H1 (cell line): ENCODE measurements at regions not wholly inside any gene's neighbourhood (a gene's known extent, or its start where the extent isn't known, plus 50 kb on each side); places are given as distances from the start of the nearest gene placed in this dataset.

Source experiments
- CTCF ChIA-PET: fragments of 300-600 bp; sonication (Branson Sonifier 250); formaldehyde crosslinking; loops from one replicate; lab custom pipeline; 2021; ENCODE audit not compliant: partially characterized antibody; lab: Charles Lee
- POLR2A ChIA-PET: fragments of 300-600 bp; sonication (Branson Sonifier 250); formaldehyde crosslinking; loops from one replicate; lab custom pipeline; 2021; ENCODE audit warnings: inconsistent platforms; ENCODE audit not compliant: partially characterized antibody; lab: Charles Lee
- DNase-seq, 2 experiments: peaks; one replicate each; pipeline versions ENCODE4 v3.0.0 to v3.0.0-alpha.2; 2010 to 2022; ENCODE audit warnings: low spot score in 2 of 2, low read depth in 1 of 2, mixed read lengths in 1 of 2
- FAIRE-seq: peaks from 2 replicates; lab custom pipeline; 2011; peaks lifted over from hg19 to GRCh38; lab: Jason Lieb, UNC
- H2AFZ ChIP-seq: 2 replicates; pipeline ENCODE4 v1.8.1; 2012; ENCODE audit warnings: low read length, inconsistent platforms
- H2AK5ac ChIP-seq: 2 replicates; pipeline ENCODE4 v1.6.1; 2013; ENCODE audit warnings: low read depth, low read length
- H2BK120ac ChIP-seq: replicated peaks from 2 replicates; pipeline ENCODE3; 2013; ENCODE audit warnings: low read depth, low read length, inconsistent platforms
- H2BK12ac ChIP-seq: 2 replicates; pipeline ENCODE4 v1.6.1; 2013; ENCODE audit warnings: low read depth, low read length
- H2BK15ac ChIP-seq: 2 replicates; pipeline ENCODE4 v1.6.1; 2013; ENCODE audit warnings: low read length
- H2BK20ac ChIP-seq: 2 replicates; pipeline ENCODE4 v1.6.1; 2013; ENCODE audit warnings: low read length
- H2BK5ac ChIP-seq: 2 replicates; pipeline ENCODE4 v1.6.1; 2013; ENCODE audit warnings: low read depth, low read length
- H3K14ac ChIP-seq: 2 replicates; pipeline ENCODE4 v1.6.1; 2013; ENCODE audit warnings: inconsistent platforms; ENCODE audit not compliant: insufficient read length
- H3K18ac ChIP-seq: 2 replicates; pipeline ENCODE4 v1.6.1; 2013; ENCODE audit warnings: low read length; ENCODE audit errors: extremely low read depth
- H3K23ac ChIP-seq: 2 replicates; pipeline ENCODE4 v1.6.1; 2013; ENCODE audit warnings: inconsistent platforms; ENCODE audit not compliant: insufficient read length
- H3K23me2 ChIP-seq: 2 replicates; pipeline ENCODE4 v1.6.1; 2013; ENCODE audit warnings: low read depth, low read length
- H3K27ac ChIP-seq: 2 replicates; pipeline ENCODE4 v1.6.1; 2011; ENCODE audit warnings: low read depth, low read length, inconsistent platforms
- H3K27me3 ChIP-seq, 4 experiments: replicated peaks in 1 of 4; 1 replicate in 1 of 4; 2 replicates in 3 of 4; pipeline versions ENCODE4 v1.6.1 to v1.8.1; 2011 to 2013; ENCODE audit warnings: low read length in 3 of 4, mild to moderate bottlenecking in 3 of 4, inconsistent platforms in 2 of 4, mixed read lengths in 2 of 4, moderate library complexity in 1 of 4; ENCODE audit not compliant: control insufficient read depth in 3 of 4, insufficient read depth in 3 of 4; ENCODE audit errors: extremely low read depth in 1 of 4
- H3K36me3 ChIP-seq, 4 experiments: 2 replicates each; pipeline versions ENCODE4 v1.6.1 to v1.8.1; 2011 to 2013; ENCODE audit warnings: mild to moderate bottlenecking in 4 of 4, low read length in 3 of 4, moderate library complexity in 2 of 4, control low read depth in 1 of 4, inconsistent platforms in 1 of 4; ENCODE audit not compliant: insufficient read depth in 4 of 4, control insufficient read depth in 2 of 4
- H3K4ac ChIP-seq: replicated peaks from 2 replicates; pipeline ENCODE3; 2013; ENCODE audit warnings: low read length, low read depth, mixed read lengths, inconsistent platforms; ENCODE audit not compliant: insufficient read length
- H3K4me1 ChIP-seq, 4 experiments: replicated peaks in 1 of 4; 1 replicate in 1 of 4; 2 replicates in 3 of 4; pipeline versions ENCODE4 v1.6.1 to v1.8.1; 2011 to 2013; ENCODE audit warnings: low read length in 3 of 4, inconsistent platforms in 2 of 4, mixed read lengths in 1 of 4; ENCODE audit not compliant: insufficient read depth in 4 of 4, control insufficient read depth in 3 of 4
- H3K4me2 ChIP-seq, 2 experiments: 2 replicates each; pipeline versions ENCODE4 v1.6.1 to v1.8.1; 2011 to 2013; ENCODE audit warnings: low read depth in 2 of 2, low read length in 2 of 2, control low read depth in 1 of 2, inconsistent platforms in 1 of 2, mild to moderate bottlenecking in 1 of 2; ENCODE audit not compliant: insufficient read depth in 1 of 2
- H3K4me3 ChIP-seq, 4 experiments: fragments of 200-600, 300-600 bp in 1 of 4; sonication (generic), shearing (Covaris generic), sonication (Bioruptor Twin) in 1 of 4; 2 replicates each; pipeline versions ENCODE4 v1.5.1 to v1.8.1; 2011 to 2016; ENCODE audit warnings: low read length in 4 of 4, low read depth in 3 of 4, control low read depth in 2 of 4, inconsistent platforms in 2 of 4, mild to moderate bottlenecking in 2 of 4, mixed read lengths in 1 of 4, moderate library complexity in 1 of 4; ENCODE audit not compliant: insufficient read depth in 2 of 4; ENCODE audit errors: extremely low read depth in 1 of 4
- H3K56ac ChIP-seq: replicated peaks from 2 replicates; pipeline ENCODE3; 2013; ENCODE audit warnings: low read depth, mild to moderate bottlenecking, mixed read lengths, low read length, inconsistent platforms; ENCODE audit not compliant: insufficient read length
- H3K79me1 ChIP-seq: 2 replicates; pipeline ENCODE4 v1.6.1; 2013; ENCODE audit warnings: low read depth, low read length, control low read depth
- H3K79me2 ChIP-seq, 2 experiments: 2 replicates each; pipeline versions ENCODE4 v1.6.1 to v1.8.1; 2012 to 2013; ENCODE audit warnings: low read length in 2 of 2, mild to moderate bottlenecking in 2 of 2, inconsistent platforms in 1 of 2; ENCODE audit not compliant: insufficient read depth in 2 of 2, control insufficient read depth in 1 of 2
- H3K9ac ChIP-seq, 4 experiments: replicated peaks in 1 of 4; 1 replicate in 1 of 4; 2 replicates in 3 of 4; pipeline versions ENCODE4 v1.6.1 to v1.8.1; 2011 to 2013; ENCODE audit warnings: low read depth in 3 of 4, low read length in 3 of 4, control low read depth in 2 of 4, mild to moderate bottlenecking in 2 of 4, moderate library complexity in 2 of 4, inconsistent platforms in 1 of 4; ENCODE audit errors: extremely low read depth in 1 of 4
- H3K9me3 ChIP-seq, 2 experiments: 2 replicates each; pipeline versions ENCODE4 v1.6.1 to v1.8.1; 2012 to 2013; ENCODE audit warnings: mild to moderate bottlenecking in 2 of 2, moderate library complexity in 2 of 2, control low read depth in 1 of 2, inconsistent platforms in 1 of 2, low read depth in 1 of 2, low read length in 1 of 2, mixed read lengths in 1 of 2; ENCODE audit not compliant: insufficient read depth in 2 of 2
- H4K20me1 ChIP-seq, 2 experiments: replicated peaks in 1 of 2; 2 replicates each; pipeline versions ENCODE3 to v1.8.1; 2011 to 2013; ENCODE audit warnings: inconsistent platforms in 2 of 2, low read length in 2 of 2, mild to moderate bottlenecking in 1 of 2; ENCODE audit not compliant: insufficient read depth in 2 of 2, control insufficient read depth in 1 of 2
- H4K5ac ChIP-seq: 2 replicates; pipeline ENCODE4 v1.6.1; 2013; ENCODE audit warnings: low read length, low read depth, mixed read lengths, inconsistent platforms; ENCODE audit not compliant: insufficient read length
- H4K8ac ChIP-seq: 2 replicates; pipeline ENCODE4 v1.8.0; 2013; ENCODE audit warnings: mild to moderate bottlenecking, moderate library complexity, low read length, inconsistent platforms; ENCODE audit not compliant: insufficient read depth; ENCODE audit errors: extremely low read depth
- H4K91ac ChIP-seq: replicated peaks from 2 replicates; pipeline ENCODE3; 2013; ENCODE audit warnings: low read length, mixed read lengths, inconsistent platforms; ENCODE audit not compliant: insufficient read length
- ATF2 ChIP-seq: IDR thresholded peaks from 2 replicates; pipeline ENCODE4 v1.6.1; 2012; ENCODE audit warnings: low read length, inconsistent platforms
- CBX8 ChIP-seq: fragments of 300-800, 300-1000 bp; sonication (generic); IDR thresholded peaks from 2 replicates; pipeline ENCODE4 v1.7.1; 2016; ENCODE audit warnings: low read depth, low read length, borderline replicate concordance
- NRF1 ChIP-seq: IDR thresholded peaks from 2 replicates; pipeline ENCODE4 v1.6.1; 2011; ENCODE audit warnings: mild to moderate bottlenecking, low read depth, low read length, improper control_type of control experiment
- PHF8 ChIP-seq: fragments of 200-600 bp; sonication (generic); conservative IDR thresholded peaks from 2 replicates; pipeline ENCODE4 v1.7.1; 2012; ENCODE audit warnings: low read depth, mild to moderate bottlenecking, inconsistent platforms, low read length, moderate library complexity
- RAD21 ChIP-seq, 2 experiments: IDR thresholded peaks in 1 of 2; conservative IDR thresholded peaks in 1 of 2; 2 replicates each; pipeline ENCODE4 v1.6.1; 2011; ENCODE audit warnings: low read depth in 2 of 2, low read length in 2 of 2, improper control_type of control experiment in 1 of 2, inconsistent platforms in 1 of 2, mild to moderate bottlenecking in 1 of 2, moderate library complexity in 1 of 2
- WGBS, 2 experiments: shearing (Covaris generic) in 1 of 2; methylation state at CpG; one replicate each; pipeline versions ENCODE4 v1.1.6 to v1.1.7; 2013 to 2015; ENCODE audit warnings: low lambda C conversion rate in 2 of 2, mixed read lengths in 2 of 2, inconsistent platforms in 1 of 2, low coverage in 1 of 2, missing lambda C conversion rate in 1 of 2; ENCODE audit not compliant: insufficient replicate concordance in 2 of 2, insufficient coverage in 1 of 2, insufficient read length in 1 of 2; ENCODE audit errors: extremely low coverage in 1 of 2, missing lambda C conversion rate in 1 of 2; 5-methylcytosine and 5-hydroxymethylcytosine counted together
- TF ChIP-seq, protein P1 (sequence below): IDR thresholded peaks from 2 replicates; pipeline ENCODE4 v1.6.1; 2011; ENCODE audit warnings: low read depth, mild to moderate bottlenecking, low read length; ENCODE audit not compliant: insufficient read depth

DNA sequence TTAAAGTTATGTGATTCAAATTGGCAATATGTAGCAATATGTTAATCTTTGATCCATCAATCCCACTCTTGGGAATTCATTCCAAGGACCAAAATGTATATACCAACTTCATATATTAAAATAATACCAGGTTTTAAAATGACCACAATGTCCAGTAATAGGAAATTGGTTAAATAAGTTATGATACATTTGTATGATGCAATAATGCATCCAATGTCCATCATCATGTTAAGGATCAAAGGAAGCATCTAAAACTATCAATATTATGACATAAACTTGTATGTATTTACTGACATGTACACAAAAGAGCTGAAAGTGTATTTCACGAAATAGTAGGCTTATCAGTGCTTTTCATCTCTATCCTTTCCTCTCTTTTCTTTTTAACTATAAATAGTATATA is 406.0 kb downstream of the RSL24D1 start:
- H2BK20ac ChIP-seq = no peak overlapping the region
- H4K91ac ChIP-seq = no peak overlapping the region
- DNase-seq = no peak
- no peak overlapping the region for H2AFZ ChIP-seq
- no peak overlapping the region for H3K4me2 ChIP-seq
- no peak overlapping the region for H2BK5ac ChIP-seq
- no peak overlapping the region for H4K5ac ChIP-seq
- POLR2A ChIA-PET = no interaction called here
- H3K23me2 ChIP-seq = no peaks in the 10 kb centered on the region
- no peaks in the 10 kb centered on the region for H4K20me1 ChIP-seq
- H3K79me2 ChIP-seq = no peaks in the 10 kb centered on the region
- H3K36me3 ChIP-seq = no peaks in the 10 kb centered on the region
- no peak overlapping the region for H3K4ac ChIP-seq
- H3K27me3 ChIP-seq = no peaks in the 10 kb centered on the region
- H3K9ac ChIP-seq = no peak overlapping the region
- no peak overlapping the region for H3K4me3 ChIP-seq
- H3K79me1 ChIP-seq = no peaks in the 10 kb centered on the region
- H2BK12ac ChIP-seq = no peak overlapping the region
- no peak overlapping the region for H2BK120ac ChIP-seq
- no peak for TF ChIP-seq NRF1
- TF ChIP-seq RAD21 (IDR thresholded peaks at IDR 0.05 in 1 of 2, conservative IDR thresholded peaks at IDR 0.05 in 1 of 2; ENCODE audit: low read depth in 2 of 2, low read length in 2 of 2) = no peak
- no peak for TF ChIP-seq ATF2
- no peak for TF ChIP-seq CBX8
- TF ChIP-seq PHF8 = no peak
- TF ChIP-seq, protein P1, sequence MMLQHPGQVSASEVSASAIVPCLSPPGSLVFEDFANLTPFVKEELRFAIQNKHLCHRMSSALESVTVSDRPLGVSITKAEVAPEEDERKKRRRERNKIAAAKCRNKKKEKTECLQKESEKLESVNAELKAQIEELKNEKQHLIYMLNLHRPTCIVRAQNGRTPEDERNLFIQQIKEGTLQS = no peak
- no peak overlapping the region for H3K14ac ChIP-seq
- 63% methylated on average over 1 of the region's 1 CpG; no CpG with 5 or more reads in 1 of the 2 experiments for WGBS, 2 experiments
- no peak overlapping the region for H2BK15ac ChIP-seq
- peaks cover 3 to 31% of the 10 kb centered on the region in 2 experiments; a peak in 3 of 4 replicates for H3K9me3 ChIP-seq
- no peak overlapping the region for H3K18ac ChIP-seq
- H3K27ac ChIP-seq = no peak overlapping the region
- H3K56ac ChIP-seq = no peak overlapping the region
- CTCF ChIA-PET = no interaction called here
- no peaks in the 10 kb centered on the region for H3K4me1 ChIP-seq
- no peak overlapping the region for H3K23ac ChIP-seq
- H2AK5ac ChIP-seq = no peak overlapping the region
- H4K8ac ChIP-seq = no peak overlapping the region
- FAIRE-seq = no peak
